AG04449 (cell line): ENCODE measurements at regions not wholly inside any gene's neighbourhood (a gene's known extent, or its start where the extent isn't known, plus 50 kb on each side); places are given as distances from the start of the nearest gene placed in this dataset.
"Not testable (repeated sequence)": the region's sequence is repeated elsewhere in the genome, so short reads cannot be mapped to it uniquely, and the experiment has no call there.

Source experiments
- CTCF ChIA-PET: fragments of 350-600 bp; formaldehyde crosslinking; extraction: SDS; loops from one replicate; lab custom pipeline; 2021; ENCODE audit warnings: antibody characterized with exemption; lab: Yijun Ruan, JAX
- POLR2A ChIA-PET: fragments of 400-600, 350-600 bp; formaldehyde crosslinking; extraction: SDS; loops from one replicate; lab custom pipeline; 2020; ENCODE audit warnings: antibody characterized with exemption, inconsistent platforms; lab: Yijun Ruan, JAX
- DNase-seq: peaks from one replicate; pipeline ENCODE4 v3.0.0-alpha.2; 2010; ENCODE audit warnings: low read depth, low spot score
- H3K4me3 ChIP-seq: 2 replicates; pipeline ENCODE4 v1.5.1; 2011; ENCODE audit warnings: low read depth, mild to moderate bottlenecking, control low read depth, low read length
- TF ChIP-seq, protein P1 (sequence below): IDR thresholded peaks from one replicate; pipeline ENCODE4 v1.5.1; 2011; ENCODE audit warnings: mild to moderate bottlenecking, moderate library complexity, low read length, control low read depth, inconsistent platforms; ENCODE audit not compliant: insufficient read depth; ENCODE audit errors: missing control alignments

DNA sequence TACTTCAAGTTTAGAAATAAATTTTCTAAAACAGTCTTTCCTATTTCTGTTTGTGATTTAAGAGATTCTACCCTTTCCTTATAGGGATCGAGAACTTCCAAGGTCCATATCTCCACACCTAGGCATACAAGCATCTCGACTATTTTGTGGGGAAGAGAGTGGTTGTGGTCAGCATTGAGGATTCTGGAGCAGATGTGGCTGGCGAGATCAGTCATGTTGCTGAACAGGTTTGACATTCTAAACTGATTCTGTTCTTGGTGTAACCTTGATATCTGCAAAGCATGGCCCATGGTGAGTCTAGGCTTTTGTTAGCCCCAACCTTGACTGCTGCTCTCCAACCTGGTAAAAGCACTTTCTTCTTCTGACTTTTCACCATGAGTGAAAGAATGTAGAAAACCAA, 167.6 kb upstream of the POGK start:
- ChIA-PET POLR2A (no interaction called here), CTCF (no interaction called here)
- no peak overlapping the region for H3K4me3 ChIP-seq
- TF ChIP-seq, protein P1, sequence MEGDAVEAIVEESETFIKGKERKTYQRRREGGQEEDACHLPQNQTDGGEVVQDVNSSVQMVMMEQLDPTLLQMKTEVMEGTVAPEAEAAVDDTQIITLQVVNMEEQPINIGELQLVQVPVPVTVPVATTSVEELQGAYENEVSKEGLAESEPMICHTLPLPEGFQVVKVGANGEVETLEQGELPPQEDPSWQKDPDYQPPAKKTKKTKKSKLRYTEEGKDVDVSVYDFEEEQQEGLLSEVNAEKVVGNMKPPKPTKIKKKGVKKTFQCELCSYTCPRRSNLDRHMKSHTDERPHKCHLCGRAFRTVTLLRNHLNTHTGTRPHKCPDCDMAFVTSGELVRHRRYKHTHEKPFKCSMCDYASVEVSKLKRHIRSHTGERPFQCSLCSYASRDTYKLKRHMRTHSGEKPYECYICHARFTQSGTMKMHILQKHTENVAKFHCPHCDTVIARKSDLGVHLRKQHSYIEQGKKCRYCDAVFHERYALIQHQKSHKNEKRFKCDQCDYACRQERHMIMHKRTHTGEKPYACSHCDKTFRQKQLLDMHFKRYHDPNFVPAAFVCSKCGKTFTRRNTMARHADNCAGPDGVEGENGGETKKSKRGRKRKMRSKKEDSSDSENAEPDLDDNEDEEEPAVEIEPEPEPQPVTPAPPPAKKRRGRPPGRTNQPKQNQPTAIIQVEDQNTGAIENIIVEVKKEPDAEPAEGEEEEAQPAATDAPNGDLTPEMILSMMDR = no peak
- DNase-seq = no peak

DNA sequence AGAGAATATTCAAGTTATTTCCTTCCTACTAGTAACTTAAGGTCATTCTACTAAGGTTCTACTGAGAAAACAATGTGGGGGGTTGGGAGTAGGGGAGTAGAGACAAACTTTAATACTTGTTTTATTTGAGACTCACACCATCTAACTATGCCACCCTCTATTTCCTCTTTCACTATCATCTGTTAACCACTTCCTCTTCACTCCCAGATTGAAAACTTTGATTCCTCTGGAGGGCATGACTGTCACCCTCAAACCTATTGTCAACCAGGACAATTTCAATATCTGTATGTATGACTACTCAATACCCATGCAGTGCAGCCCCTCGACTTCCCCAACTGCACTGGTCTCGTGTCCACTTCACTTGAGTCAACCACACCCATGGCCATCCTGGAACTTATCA, 165.6 kb upstream of the POGK start:
- no peak for DNase-seq
- ChIA-PET POLR2A (no interaction called here), CTCF (no interaction called here)
- no peak overlapping the region for H3K4me3 ChIP-seq
- TF ChIP-seq, protein P1 = no peak

DNA sequence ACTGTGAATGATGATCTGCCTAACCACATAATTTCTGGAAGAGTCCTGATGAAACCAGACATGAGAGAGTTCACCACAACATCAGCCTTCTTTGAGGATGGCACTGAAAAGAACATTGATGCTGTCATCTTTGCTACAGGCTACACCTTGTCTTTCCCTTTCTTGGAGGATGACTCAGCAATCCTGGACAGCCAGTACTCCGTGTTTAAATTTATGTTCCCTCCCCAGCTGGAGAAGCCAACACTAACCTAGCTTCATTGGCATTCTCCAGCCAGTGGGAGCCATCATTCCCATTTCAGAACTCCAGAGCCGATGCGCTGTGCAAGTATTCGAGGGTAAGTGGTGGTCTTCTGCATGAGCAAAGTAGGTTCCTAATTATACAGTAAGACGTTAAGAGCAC, 164.1 kb upstream of the POGK start:
- no peak for DNase-seq
- CTCF ChIA-PET = no interaction called here
- POLR2A ChIA-PET = no interaction called here
- TF ChIP-seq, protein P1 = no peak
- no peak overlapping the region for H3K4me3 ChIP-seq

DNA sequence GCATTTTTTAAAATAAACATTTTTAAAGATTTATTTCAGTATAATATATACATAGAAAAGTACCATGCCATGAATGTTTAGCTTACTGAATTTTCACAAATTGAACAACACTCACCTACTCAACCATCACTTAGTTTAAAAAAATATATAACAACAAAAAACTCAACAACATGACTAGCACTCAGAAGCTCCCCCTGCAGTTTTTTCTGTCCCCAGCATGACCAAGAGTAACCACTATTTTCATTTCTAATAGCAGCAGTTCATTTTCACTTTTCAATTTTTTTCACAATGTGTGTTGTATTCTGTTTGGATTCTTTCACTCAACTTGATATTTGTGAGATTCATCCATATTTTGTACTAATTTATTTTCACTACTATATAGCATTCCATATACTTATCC, 162.3 kb upstream of the POGK start:
- ChIA-PET POLR2A (no interaction called here), CTCF (no interaction called here)
- TF ChIP-seq, protein P1 = no peak
- DNase-seq = no peak
- H3K4me3 ChIP-seq = no peak overlapping the region

DNA sequence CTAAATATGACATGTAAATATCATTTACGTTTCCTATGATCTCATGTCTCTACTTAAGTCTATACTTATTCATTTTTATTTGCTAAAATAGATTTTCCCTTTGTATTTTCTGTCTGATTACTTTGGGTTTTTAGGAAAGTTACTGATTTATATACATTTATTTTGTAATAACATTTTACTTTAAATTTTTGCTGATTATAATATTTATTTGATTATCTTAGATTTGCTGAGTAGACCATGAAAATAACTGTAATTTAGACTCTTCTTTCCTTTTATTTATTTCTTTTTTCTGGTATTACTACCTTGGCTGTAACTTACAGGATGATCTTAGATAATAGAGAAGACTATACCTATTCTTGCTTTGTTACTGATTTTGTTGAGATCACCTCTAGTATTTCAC, 159.9 kb upstream of the POGK start:
- POLR2A ChIA-PET = no interaction called here
- DNase-seq = no peak
- CTCF ChIA-PET = no interaction called here
- no peak overlapping the region for H3K4me3 ChIP-seq
- TF ChIP-seq, protein P1 = no peak

DNA sequence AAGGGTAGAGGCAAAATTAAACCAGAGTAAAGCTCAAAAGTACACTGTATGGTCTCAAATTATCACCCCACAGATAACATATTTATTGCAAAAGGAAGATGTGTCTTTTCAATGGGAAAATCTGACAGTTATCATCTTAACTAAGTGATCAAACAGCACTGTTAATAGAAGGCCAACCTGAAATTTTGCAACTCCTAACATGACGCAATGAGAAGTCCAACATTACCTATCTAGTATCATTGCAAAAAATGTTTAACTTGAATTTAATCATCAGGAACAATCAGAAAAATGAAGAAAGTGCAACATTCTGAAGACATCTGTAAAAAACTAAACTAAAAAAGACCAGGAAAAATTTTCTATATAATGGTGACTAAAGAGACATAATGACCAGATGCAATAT, 156.7 kb upstream of the POGK start:
- ChIA-PET POLR2A (no interaction called here), CTCF (no interaction called here)
- TF ChIP-seq, protein P1 = no peak
- DNase-seq = no peak
- no peak overlapping the region for H3K4me3 ChIP-seq

DNA sequence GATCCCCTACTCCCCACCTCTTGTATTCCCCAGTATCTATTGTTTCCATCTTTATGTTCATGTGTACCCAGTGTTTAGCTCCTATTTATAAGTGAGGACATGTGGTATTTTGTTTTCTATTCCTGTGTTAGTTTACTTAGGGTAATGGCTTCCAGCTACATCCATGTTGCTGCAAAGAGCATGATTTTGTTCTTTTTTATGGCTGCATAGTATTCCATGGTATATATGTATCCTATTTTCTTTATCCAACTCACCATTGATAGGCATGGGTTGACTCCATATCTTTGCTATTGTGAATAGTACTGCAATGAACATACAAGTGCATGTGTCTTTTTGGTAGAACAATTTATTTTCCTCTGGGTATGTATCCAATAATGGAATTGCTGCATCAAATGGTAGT, 154.6 kb upstream of the POGK start:
- CTCF ChIA-PET, DNase-seq, H3K4me3 ChIP-seq, POLR2A ChIA-PET: not testable (repeated sequence)
